GM12891 (cell line): ENCODE measurements at regions not wholly inside any gene's neighbourhood (a gene's known extent, or its start where the extent isn't known, plus 50 kb on each side); places are given as distances from the start of the nearest gene placed in this dataset.

Experiments
- PAX5 ChIP-seq: IDR thresholded peaks from 2 replicates; pipeline ENCODE4 v1.6.1; 2011; ENCODE audit warnings: low read length, moderate library complexity, mild to moderate bottlenecking; ENCODE audit not compliant: insufficient read depth, severe bottlenecking
- POLR2AphosphoS5 ChIP-seq: IDR thresholded peaks from 2 replicates; pipeline ENCODE4 v1.6.1; 2011; ENCODE audit warnings: low read depth, low read length, control low read depth
- POU2F2 ChIP-seq: IDR thresholded peaks from 2 replicates; pipeline ENCODE4 v1.6.1; 2011; ENCODE audit warnings: low read depth, mild to moderate bottlenecking, control low read depth, low read length, moderate library complexity

DNA sequence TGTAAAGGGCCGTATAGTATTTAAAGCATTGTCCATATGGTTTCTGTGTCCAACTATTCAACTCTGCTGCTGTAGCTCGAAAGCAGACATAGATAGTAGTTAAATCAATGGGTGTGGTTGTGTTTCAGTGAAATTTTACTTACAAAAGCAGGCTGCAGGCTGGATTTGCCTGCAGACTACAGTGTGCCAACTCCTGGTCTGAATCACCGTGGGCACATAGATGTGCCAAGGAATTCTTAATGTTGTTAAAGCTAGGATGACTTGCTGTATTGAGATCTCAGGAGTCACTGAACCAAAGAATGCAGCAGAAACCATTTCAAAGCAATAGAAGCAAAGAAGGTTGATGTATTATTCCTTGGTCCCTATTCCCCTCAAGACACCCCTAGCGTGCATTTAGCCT is 379.0 kb downstream of the STIM2 start:
- TF ChIP-seq POLR2AphosphoS5 (no peak), POU2F2 (no peak), PAX5 (no peak)
